ENCODE measurements at regions not wholly inside any gene's neighbourhood (a gene's known extent, or its start where the extent isn't known, plus 50 kb on each side); places are given as distances from the start of the nearest gene placed in this dataset.

GRCh38 chr3:127480196-127480954 is 110.2 kb downstream of the TPRA1 start:
- Histone ChIP-seq H3K4me3 (ENCODE audit: low read length) (no peak overlapping the region), H3K9ac (ENCODE audit: low read length) (no peak overlapping the region), H3K9me3 (ENCODE audit: insufficient read depth, low read length) (no peaks in the 10 kb centered on the region), H3K4me1 (ENCODE audit: low read length) (peaks cover 18% of the 10 kb centered on the region), H3K27ac (ENCODE audit: low read length) (no peak overlapping the region), H3K79me2 (ENCODE audit: low read length) (no peaks in the 10 kb centered on the region), H2AFZ (ENCODE audit: low read depth, low read length) (no peak overlapping the region), H3K4me2 (ENCODE audit: low read length) (no peak overlapping the region), H3K36me3 (replicated peaks; ENCODE audit: low read depth, low read length) (no peaks in the 10 kb centered on the region), H4K20me1 (ENCODE audit: insufficient read depth, low read length) (no peaks in the 10 kb centered on the region), H3K27me3 (ENCODE audit: low read depth, low read length) (peaks cover 4% of the 10 kb centered on the region)
- TF ChIP-seq CTCF (IDR thresholded peaks at IDR 0.05; ENCODE audit: low read depth, low read length) (no peak), EZH2phosphoT487 (IDR thresholded peaks at IDR 0.05; ENCODE audit: low read depth) (no peak)

GRCh38 chr3:127479449-127479848 is 111.1 kb downstream of the TPRA1 start:
- H4K20me1 ChIP-seq (ENCODE audit: insufficient read depth, low read length), result no peaks in the 10 kb centered on the region
- H3K4me1 ChIP-seq (ENCODE audit: low read length), result peaks cover 13% of the 10 kb centered on the region
- no peaks in the 10 kb centered on the region for H3K36me3 ChIP-seq (replicated peaks; ENCODE audit: low read depth, low read length)
- H3K27me3 ChIP-seq (ENCODE audit: low read depth, low read length), result peaks cover 4% of the 10 kb centered on the region
- no peak overlapping the region for H3K9ac ChIP-seq (ENCODE audit: low read length)
- H3K4me2 ChIP-seq (ENCODE audit: low read length), result no peak overlapping the region
- TF ChIP-seq EZH2phosphoT487 (IDR thresholded peaks at IDR 0.05; ENCODE audit: low read depth) (no peak), CTCF (IDR thresholded peaks at IDR 0.05; ENCODE audit: low read depth, low read length) (no peak)
- H3K9me3 ChIP-seq (ENCODE audit: insufficient read depth, low read length), result no peaks in the 10 kb centered on the region
- no peak overlapping the region for H3K4me3 ChIP-seq (ENCODE audit: low read length)
- H3K79me2 ChIP-seq (ENCODE audit: low read length), result no peaks in the 10 kb centered on the region
- H3K27ac ChIP-seq (ENCODE audit: low read length), result no peak overlapping the region
- H2AFZ ChIP-seq (ENCODE audit: low read depth, low read length), result no peak overlapping the region

GRCh38 chr3:127478922-127479321 is 111.6 kb downstream of the TPRA1 start:
- H3K4me3 ChIP-seq (ENCODE audit: low read length), result no peak overlapping the region

More at GRCh38 chr3:127478922-127479321, 111.6 kb downstream of the TPRA1 start:
- Histone ChIP-seq H3K79me2 (ENCODE audit: low read length) (no peaks in the 10 kb centered on the region), H4K20me1 (ENCODE audit: insufficient read depth, low read length) (no peaks in the 10 kb centered on the region), H3K36me3 (replicated peaks; ENCODE audit: low read depth, low read length) (no peaks in the 10 kb centered on the region), H3K9me3 (ENCODE audit: insufficient read depth, low read length) (no peaks in the 10 kb centered on the region), H3K27ac (ENCODE audit: low read length) (no peak overlapping the region), H3K27me3 (ENCODE audit: low read depth, low read length) (peaks cover 4% of the 10 kb centered on the region), H3K4me1 (ENCODE audit: low read length) (peaks cover 8% of the 10 kb centered on the region; the same call in 1 of the 2 replicates), H3K9ac (ENCODE audit: low read length) (no peak overlapping the region), H2AFZ (ENCODE audit: low read depth, low read length) (no peak overlapping the region), H3K4me2 (ENCODE audit: low read length) (no peak overlapping the region)
- TF ChIP-seq EZH2phosphoT487 (IDR thresholded peaks at IDR 0.05; ENCODE audit: low read depth), result no peak
- no peak for TF ChIP-seq CTCF (IDR thresholded peaks at IDR 0.05; ENCODE audit: low read depth, low read length)
